H1 (cell line): ENCODE measurements at regions not wholly inside any gene's neighbourhood (a gene's known extent, or its start where the extent isn't known, plus 50 kb on each side); places are given as distances from the start of the nearest gene placed in this dataset.

Experiments used
- CHD2 ChIP-seq: IDR thresholded peaks from 2 replicates; pipeline ENCODE4 v1.6.1; 2012; ENCODE audit warnings: low read length, improper control_type of control experiment
- CTCF ChIP-seq, 3 experiments: IDR thresholded peaks; 1 replicate in 2 of 3; 2 replicates in 1 of 3; pipeline versions ENCODE4 v1.5.1 to v1.6.1; 2011; ENCODE audit warnings: low read length in 3 of 3, mild to moderate bottlenecking in 3 of 3, inconsistent platforms in 2 of 3, low read depth in 1 of 3, moderate library complexity in 1 of 3; ENCODE audit not compliant: insufficient read depth in 1 of 3; ENCODE audit errors: control extremely low read depth in 1 of 3
- RAD21 ChIP-seq, 2 experiments: IDR thresholded peaks in 1 of 2; conservative IDR thresholded peaks in 1 of 2; 2 replicates each; pipeline ENCODE4 v1.6.1; 2011; ENCODE audit warnings: low read depth in 2 of 2, low read length in 2 of 2, improper control_type of control experiment in 1 of 2, inconsistent platforms in 1 of 2, mild to moderate bottlenecking in 1 of 2, moderate library complexity in 1 of 2
- TBP ChIP-seq: IDR thresholded peaks from 2 replicates; pipeline ENCODE4 v1.6.1; 2011; ENCODE audit warnings: low read depth, low read length, improper control_type of control experiment
- TCF12 ChIP-seq: IDR thresholded peaks from 2 replicates; pipeline ENCODE4 v1.6.1; 2011; ENCODE audit warnings: low read depth, mild to moderate bottlenecking, low read length

DNA sequence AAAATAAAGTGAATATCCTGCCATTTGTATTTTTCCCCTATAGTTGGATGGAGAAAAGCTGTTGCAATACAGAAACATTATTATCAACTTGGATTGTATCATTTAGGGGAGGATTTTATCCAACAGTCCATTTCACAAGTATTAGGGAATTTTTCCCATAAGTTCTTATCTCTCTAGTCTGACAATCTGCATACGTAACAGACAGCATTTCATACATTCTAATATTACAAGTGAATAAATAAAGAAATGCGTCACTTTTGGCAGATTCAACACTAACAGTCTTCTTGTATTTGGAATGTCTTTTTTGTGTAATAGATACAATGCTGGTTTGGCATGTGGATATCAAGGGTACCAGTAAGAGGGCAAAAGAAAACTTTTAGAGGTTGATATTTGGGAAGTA lies 795.3 kb upstream of the ARRDC4 start:
- no peak for TF ChIP-seq CTCF (IDR thresholded peaks at IDR 0.05; ENCODE audit: control extremely low read depth in 1 of 3, insufficient read depth in 1 of 3, low read depth in 1 of 3, low read length in 3 of 3)
- no peak for TF ChIP-seq CHD2
- no peak for TF ChIP-seq TCF12
- no peak for TF ChIP-seq RAD21 (IDR thresholded peaks at IDR 0.05 in 1 of 2, conservative IDR thresholded peaks at IDR 0.05 in 1 of 2; ENCODE audit: low read depth in 2 of 2, low read length in 2 of 2)
- TF ChIP-seq TBP: no peak
